HG02763 (cell line): ENCODE measurements at regions not wholly inside any gene's neighbourhood (a gene's known extent, or its start where the extent isn't known, plus 50 kb on each side); places are given as distances from the start of the nearest gene placed in this dataset.
"Not testable (repeated sequence)": the region's sequence is repeated elsewhere in the genome, so short reads cannot be mapped to it uniquely, and the experiment has no call there.

ENCODE experiments used
- ATAC-seq: cut with Tn5 transposase; IDR thresholded peaks from one replicate; pipeline ENCODE4 v1.9.1; 2021; ENCODE audit warnings: mild to moderate bottlenecking, moderate library complexity; ENCODE audit not compliant: unreplicated experiment

DNA sequence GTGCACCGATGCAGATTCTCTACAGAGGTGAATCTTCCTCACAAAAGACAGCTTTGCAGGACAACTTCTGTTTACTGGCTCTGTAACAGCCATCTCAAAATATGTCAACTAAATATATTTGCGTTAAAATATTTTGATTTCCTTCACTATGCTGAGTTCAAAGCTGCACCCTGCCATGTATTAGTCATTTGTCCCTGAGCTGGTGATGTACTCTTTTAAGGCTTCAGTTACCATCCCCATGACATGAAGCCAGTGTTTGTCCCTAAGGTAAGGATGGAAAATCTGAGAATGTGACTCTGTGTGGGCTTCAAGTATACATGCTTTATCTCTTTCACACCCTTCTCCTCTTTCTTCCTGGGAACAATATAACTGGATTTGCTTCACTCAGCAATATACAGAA, 70.2 kb upstream of the BTG3 start:
- ATAC-seq: no peak

DNA sequence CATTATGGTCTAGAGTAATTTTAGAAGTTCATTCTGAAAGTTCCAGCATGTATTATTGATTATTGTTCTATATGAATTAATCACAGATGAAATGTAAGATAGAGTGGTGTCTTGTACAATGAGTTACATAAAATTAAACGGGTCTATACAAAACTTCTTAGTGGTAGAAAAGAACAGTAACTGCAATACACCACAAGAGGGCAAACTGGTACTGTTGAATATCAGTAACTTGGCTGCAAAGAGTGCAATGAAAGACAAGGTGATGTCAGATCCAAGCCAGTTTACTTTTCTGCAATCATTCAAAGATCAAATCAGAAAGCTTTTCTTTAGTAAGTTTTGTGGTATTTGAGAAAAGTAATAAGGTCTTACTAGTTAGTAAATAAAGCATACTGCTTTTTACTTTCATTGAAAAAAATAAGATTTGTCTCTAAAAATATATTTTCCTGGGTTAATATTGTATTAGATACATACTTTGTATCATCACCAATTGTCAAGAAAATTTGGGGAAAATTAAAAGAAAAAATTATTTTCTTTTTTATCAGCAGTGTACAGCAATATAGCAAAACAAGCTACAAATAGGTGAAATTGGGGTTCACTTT, 66.4 kb upstream of the BTG3 start:
- ATAC-seq: peak; percentile 87

DNA sequence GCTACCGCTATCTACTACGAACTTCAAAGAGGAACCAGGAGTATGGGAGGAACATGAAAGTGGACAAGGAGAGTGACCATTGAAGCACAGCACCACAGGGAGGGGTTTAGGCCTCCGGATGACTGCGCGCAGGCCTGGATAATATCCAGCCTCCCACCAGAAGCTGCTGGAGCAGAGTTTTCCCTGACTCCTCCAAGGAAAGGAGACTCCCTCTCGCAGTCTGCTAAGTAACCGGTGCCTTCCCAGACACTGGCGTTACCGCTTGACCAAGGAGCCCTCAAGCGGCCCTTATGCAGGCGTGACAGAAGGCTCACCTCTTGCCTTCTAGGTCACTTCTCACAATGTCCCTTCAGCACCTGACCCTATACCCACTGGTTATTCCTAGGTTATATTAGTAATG, 64.2 kb upstream of the BTG3 start:
- not testable (repeated sequence) for ATAC-seq

- no peak for ATAC-seq
Observed at GRCh38 chr21:17674106-17674505, 61.4 kb upstream of the BTG3 start.

GRCh38 chr21:17673261-17674020, 60.7 kb upstream of the BTG3 start:
- no peak for ATAC-seq

- ATAC-seq: no peak
Observed at GRCh38 chr21:17671733-17672132, 59.0 kb upstream of the BTG3 start.

DNA sequence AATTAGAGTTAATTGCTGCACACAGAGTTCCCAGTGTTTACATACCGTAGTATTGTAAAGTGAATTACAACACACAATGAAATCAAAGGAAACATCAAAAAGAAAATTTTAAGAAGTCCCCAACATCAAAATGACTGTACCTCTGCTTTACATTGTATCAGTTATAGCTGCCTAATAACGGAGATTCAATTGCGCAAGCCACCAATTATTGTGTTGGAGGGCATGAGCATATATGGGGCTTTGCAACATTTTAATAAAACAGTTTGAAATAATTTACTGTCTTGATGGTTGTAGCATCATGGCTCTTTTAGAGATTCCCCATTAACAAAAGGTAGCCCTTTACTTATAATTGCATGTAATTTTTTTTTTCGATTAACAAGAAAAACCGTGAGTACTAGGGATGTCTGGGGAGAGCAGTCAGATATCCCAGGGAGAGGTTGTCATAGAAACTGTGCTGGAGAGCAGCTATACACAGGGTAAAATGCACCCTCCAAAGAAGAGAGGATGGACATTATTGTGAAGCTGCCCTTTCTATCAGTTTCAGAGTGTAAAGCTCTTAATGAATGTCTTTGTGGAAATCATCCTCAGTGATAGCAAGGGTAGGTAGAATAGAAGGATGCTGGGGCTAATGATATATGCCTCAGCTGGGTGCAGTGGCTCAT, 55.9 kb upstream of the BTG3 start:
- ATAC-seq: no peak

DNA sequence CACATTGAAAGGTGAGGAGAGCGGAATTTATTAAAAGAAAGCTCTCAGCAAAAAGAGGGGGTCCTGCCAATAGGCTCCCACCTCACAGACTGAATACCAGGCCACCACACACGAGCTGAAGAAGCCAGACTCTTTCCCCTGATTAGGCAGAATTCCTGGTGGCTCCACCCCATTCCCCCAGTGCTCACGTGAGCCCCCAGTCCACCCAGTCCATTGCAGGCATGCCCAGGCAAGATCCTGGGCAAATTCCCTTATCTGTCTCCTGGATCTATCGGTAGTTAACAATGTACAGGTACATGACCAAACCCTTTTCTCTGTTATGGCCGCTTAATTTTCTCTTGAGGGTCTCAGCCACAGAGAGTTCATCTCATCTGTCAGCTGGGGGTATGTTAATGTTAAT, 54.6 kb upstream of the BTG3 start:
- ATAC-seq: no peak
